Stimulated activated memory B cell treated with anti-CD40 and anti-IgM and Interleukin-4, amounts not matched to agents 10 μg/mL and 1 μg/mL and 100 μg/mL, for 72 hours (primary cell): ENCODE measurements at regions not wholly inside any gene's neighbourhood (a gene's known extent, or its start where the extent isn't known, plus 50 kb on each side); places are given as distances from the start of the nearest gene placed in this dataset.

Source experiments
- ATAC-seq: fragments of 150-1000 bp; cut with Tn5 transposase; 2 replicates; pipeline ENCODE4 v1.10.0; 2021
- H3K27ac Mint-ChIP-seq: one replicate; pipeline ENCODE4 v1.8.0; 2022; ENCODE audit warnings: mild to moderate bottlenecking, mixed read lengths
- H3K27me3 Mint-ChIP-seq: one replicate; pipeline ENCODE4 v1.8.0; 2022; ENCODE audit warnings: mixed read lengths
- H3K36me3 Mint-ChIP-seq: one replicate; pipeline ENCODE4 v1.8.0; 2022; ENCODE audit warnings: mixed read lengths
- H3K4me1 Mint-ChIP-seq: one replicate; pipeline ENCODE4 v1.8.0; 2022; ENCODE audit warnings: mixed read lengths
- H3K4me3 Mint-ChIP-seq: one replicate; pipeline ENCODE4 v1.8.0; 2022; ENCODE audit warnings: mild to moderate bottlenecking, moderate library complexity, mixed read lengths
- H3K9me3 Mint-ChIP-seq: one replicate; pipeline ENCODE4 v1.8.0; 2022; ENCODE audit warnings: mixed read lengths

DNA sequence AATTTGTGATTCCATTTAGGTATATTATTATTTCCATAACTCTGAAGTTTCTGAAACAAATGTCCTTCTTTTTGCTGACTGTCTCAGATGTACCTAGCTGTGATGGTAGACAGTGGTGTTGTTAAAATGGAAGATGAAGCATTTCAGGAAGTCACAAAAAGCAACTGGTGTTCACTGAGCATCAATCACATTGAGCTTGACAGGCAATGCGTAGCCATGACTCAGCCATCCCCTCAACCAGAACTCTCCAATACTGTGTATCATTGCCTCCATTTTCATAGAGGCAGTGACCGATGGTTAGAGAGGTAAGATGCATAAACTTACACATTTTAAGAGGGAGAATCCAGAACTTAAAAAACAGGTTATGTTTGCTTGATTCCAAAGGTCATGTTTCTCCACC is 434.0 kb downstream of the INHBA start:
- Mint-ChIP-seq H3K27me3 (peaks cover 11% of the 10 kb centered on the region), H3K27ac (no peak overlapping the region), H3K9me3 (peaks cover 3% of the 10 kb centered on the region), H3K4me3 (no peak overlapping the region), H3K36me3 (no peaks in the 10 kb centered on the region), H3K4me1 (no peaks in the 10 kb centered on the region)
- no peak for ATAC-seq

DNA sequence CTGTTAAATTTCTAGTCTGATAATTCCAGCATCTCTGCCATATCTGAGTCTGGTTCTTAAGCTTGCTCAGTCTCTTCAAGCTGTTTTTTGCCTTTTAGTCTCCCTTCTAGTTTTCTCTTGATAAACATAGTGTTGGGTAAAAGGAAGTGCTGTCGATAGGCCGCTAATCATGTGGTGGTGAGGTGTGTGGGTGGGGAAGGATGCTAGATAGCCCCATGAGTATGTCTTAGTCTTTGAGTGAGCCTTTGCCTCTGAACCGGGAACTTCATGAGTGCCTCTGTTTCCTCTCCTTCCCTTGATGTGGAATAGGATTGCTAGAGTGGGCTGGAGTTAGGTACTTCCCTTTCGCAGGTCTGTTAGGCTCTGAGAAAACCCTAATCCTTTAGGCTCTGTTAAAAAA is 441.8 kb downstream of the INHBA start:
- Mint-ChIP-seq H3K9me3 (peaks cover 3% of the 10 kb centered on the region), H3K4me1 (no peaks in the 10 kb centered on the region), H3K4me3 (no peak overlapping the region), H3K36me3 (no peaks in the 10 kb centered on the region), H3K27ac (no peak overlapping the region), H3K27me3 (peaks cover 11% of the 10 kb centered on the region)
- ATAC-seq, result no peak

- Mint-ChIP-seq H3K4me3 (no peak overlapping the region), H3K4me1 (no peaks in the 10 kb centered on the region), H3K36me3 (no peaks in the 10 kb centered on the region), H3K27ac (no peak overlapping the region), H3K9me3 (peaks cover 3% of the 10 kb centered on the region), H3K27me3 (peaks cover 11% of the 10 kb centered on the region)
- no peak for ATAC-seq
Measured at GRCh38 chr7:41257660-41258059, 445.2 kb downstream of the INHBA start.

DNA sequence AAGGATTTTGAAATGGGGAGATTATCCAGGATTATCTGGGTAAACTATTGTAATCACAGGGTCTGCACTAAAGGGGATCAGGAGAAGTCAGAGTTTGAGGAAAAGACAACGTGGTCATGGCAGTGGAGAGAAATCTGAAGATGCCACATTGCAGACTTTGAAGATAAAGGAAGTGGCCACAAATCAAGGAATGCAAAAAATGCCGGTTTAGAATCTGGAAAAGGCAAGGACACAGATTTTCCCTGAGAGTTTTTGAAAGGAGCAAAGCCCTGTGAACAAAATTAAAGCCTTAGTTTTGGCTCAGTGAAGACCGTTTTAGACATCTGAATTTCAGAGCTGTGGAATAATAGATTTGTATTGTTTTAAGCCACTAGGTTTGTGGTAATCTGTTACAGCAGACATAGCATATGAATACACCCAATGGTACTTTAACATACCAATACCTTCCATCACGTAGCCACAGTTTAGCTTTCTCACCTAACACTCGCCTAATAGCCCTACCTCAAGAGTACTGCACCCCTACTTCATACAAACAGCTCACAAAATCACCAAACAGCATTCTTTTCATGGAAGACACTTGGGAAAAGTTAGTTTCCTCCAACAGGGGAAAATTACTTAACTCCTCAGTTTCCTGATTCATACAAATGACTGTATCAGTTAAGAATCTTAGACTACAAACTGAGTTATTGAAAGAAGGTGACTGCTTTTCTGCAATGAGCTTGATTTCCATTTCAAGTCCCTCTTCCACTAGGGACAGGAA is 446.5 kb downstream of the INHBA start:
- peaks cover 11% of the 10 kb centered on the region for H3K27me3 Mint-ChIP-seq
- H3K36me3 Mint-ChIP-seq, result no peaks in the 10 kb centered on the region

GRCh38 chr7:41255716-41256115 is 447.2 kb downstream of the INHBA start:
- Mint-ChIP-seq H3K4me1 (no peaks in the 10 kb centered on the region), H3K9me3 (peaks cover 3% of the 10 kb centered on the region), H3K27me3 (peaks cover 8% of the 10 kb centered on the region), H3K27ac (no peak overlapping the region), H3K4me3 (no peak overlapping the region), H3K36me3 (no peaks in the 10 kb centered on the region)
- no peak for ATAC-seq

More for the DNA sequence above, 446.5 kb downstream of the INHBA start:
- Mint-ChIP-seq H3K27ac (no peak overlapping the region), H3K4me1 (no peaks in the 10 kb centered on the region), H3K9me3 (peaks cover 3% of the 10 kb centered on the region), H3K4me3 (no peak overlapping the region)
- ATAC-seq, result no peak

DNA sequence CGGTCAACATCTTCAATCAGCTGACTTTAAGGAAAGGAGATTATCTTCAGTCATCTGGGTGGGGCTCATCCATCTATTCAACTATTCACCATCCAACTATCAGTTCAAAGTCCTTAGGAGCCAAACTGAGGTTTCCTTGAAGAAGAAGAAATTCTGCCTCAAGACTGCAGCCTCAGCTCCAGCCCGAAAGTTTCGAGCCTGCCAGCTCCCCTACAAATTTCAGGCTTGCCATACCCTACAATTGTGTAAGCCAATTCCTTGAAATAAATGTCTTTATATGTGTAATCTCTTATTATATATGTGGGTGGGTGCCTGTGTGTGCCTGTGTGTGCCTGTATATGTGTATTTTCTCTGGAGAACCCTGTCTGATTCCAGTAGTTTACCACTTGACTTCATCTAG is 447.8 kb downstream of the INHBA start:
- no peak overlapping the region for H3K27ac Mint-ChIP-seq
- peaks cover 2% of the 10 kb centered on the region for H3K27me3 Mint-ChIP-seq
- H3K4me3 Mint-ChIP-seq, result no peak overlapping the region
- peaks cover 3% of the 10 kb centered on the region for H3K9me3 Mint-ChIP-seq
- no peaks in the 10 kb centered on the region for H3K36me3 Mint-ChIP-seq
- ATAC-seq, result no peak
- no peaks in the 10 kb centered on the region for H3K4me1 Mint-ChIP-seq

DNA sequence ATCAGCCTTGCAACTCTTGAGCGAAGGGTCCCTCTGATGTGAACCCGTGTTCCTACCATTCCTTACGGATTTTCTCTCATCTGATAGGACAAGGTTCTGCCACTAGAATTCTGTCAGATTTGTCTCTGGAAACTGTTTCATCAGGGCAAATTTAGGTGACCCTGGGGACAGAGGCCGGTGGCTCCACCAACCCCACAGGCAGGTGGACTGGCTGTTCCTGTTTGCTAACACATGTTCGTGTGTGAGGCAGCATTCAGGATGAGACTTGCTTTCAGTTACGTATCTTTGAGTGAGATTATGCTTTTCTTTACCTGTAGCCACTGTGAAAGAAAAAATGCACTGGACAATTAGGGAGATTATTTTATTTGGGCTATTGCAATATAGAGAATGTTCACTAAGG is 449.9 kb downstream of the INHBA start:
- no peaks in the 10 kb centered on the region for H3K9me3 Mint-ChIP-seq
- no peaks in the 10 kb centered on the region for H3K4me1 Mint-ChIP-seq
- H3K4me3 Mint-ChIP-seq, result no peak overlapping the region
- ATAC-seq, result no peak
- H3K36me3 Mint-ChIP-seq, result no peaks in the 10 kb centered on the region
- no peak overlapping the region for H3K27ac Mint-ChIP-seq
- no peaks in the 10 kb centered on the region for H3K27me3 Mint-ChIP-seq

DNA sequence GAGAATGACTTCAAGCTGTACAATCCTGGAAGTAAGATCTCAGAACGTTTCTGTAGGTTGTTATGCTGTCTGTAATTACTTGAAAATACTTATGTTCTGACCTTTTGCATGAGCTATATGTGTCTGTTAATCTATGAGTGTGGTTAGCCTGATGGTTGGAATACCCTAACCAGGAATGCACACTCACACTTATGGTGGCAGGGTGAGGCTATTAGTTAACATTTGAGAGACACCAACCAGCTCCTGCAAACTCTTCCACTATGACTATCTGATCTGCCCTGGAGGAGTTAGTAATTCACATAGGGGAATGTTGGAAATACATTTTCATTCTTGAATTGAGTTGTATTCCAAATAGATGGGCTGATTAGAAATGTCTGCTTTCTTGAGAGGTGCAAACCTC is 450.3 kb downstream of the INHBA start:
- Mint-ChIP-seq H3K27me3 (no peaks in the 10 kb centered on the region), H3K9me3 (no peaks in the 10 kb centered on the region), H3K27ac (no peak overlapping the region), H3K4me1 (no peaks in the 10 kb centered on the region), H3K4me3 (no peak overlapping the region), H3K36me3 (no peaks in the 10 kb centered on the region)
- ATAC-seq, result no peak

GRCh38 chr7:41247143-41247865 is 455.6 kb downstream of the INHBA start:
- H3K4me1 Mint-ChIP-seq, result no peaks in the 10 kb centered on the region
- no peaks in the 10 kb centered on the region for H3K9me3 Mint-ChIP-seq
- H3K27ac Mint-ChIP-seq, result no peak overlapping the region

GRCh38 chr7:41245916-41246315 is 457.0 kb downstream of the INHBA start:
- no peak for ATAC-seq
- no peak overlapping the region for H3K4me3 Mint-ChIP-seq
- no peaks in the 10 kb centered on the region for H3K9me3 Mint-ChIP-seq
- no peaks in the 10 kb centered on the region for H3K36me3 Mint-ChIP-seq
- H3K4me1 Mint-ChIP-seq, result no peaks in the 10 kb centered on the region
- no peaks in the 10 kb centered on the region for H3K27me3 Mint-ChIP-seq
- no peak overlapping the region for H3K27ac Mint-ChIP-seq

More at GRCh38 chr7:41247143-41247865, 455.6 kb downstream of the INHBA start:
- Mint-ChIP-seq H3K4me3 (no peak overlapping the region), H3K27me3 (no peaks in the 10 kb centered on the region), H3K36me3 (no peaks in the 10 kb centered on the region)
- ATAC-seq, result no peak

DNA sequence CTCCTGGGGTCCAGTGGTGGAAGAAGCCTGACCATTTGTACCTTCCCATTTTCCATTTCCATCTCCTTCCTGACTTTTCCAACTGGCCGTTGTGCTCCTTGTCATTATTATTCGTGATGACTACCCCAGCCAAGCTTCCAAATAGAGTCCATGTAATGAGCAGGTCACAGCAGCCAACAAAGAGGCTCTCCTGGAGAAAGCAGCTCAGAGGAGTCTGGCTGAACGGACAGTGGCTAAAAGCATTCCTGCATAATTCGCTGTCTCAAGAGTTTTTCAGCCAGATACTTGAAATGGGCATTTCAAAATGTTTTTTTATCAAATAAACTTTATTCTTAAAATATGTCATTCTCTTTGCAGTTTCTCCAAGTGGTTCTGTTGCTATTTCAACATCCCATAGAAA is 458.6 kb downstream of the INHBA start:
- Mint-ChIP-seq H3K4me3 (no peak overlapping the region), H3K36me3 (no peaks in the 10 kb centered on the region)
- ATAC-seq, result no peak

GRCh38 chr7:41241641-41242040 is 461.2 kb downstream of the INHBA start:
- H3K27ac Mint-ChIP-seq, result no peak overlapping the region
- ATAC-seq, result no peak
- H3K27me3 Mint-ChIP-seq, result no peaks in the 10 kb centered on the region
- H3K4me1 Mint-ChIP-seq, result no peaks in the 10 kb centered on the region
- H3K9me3 Mint-ChIP-seq, result no peaks in the 10 kb centered on the region
- H3K36me3 Mint-ChIP-seq, result no peaks in the 10 kb centered on the region
- H3K4me3 Mint-ChIP-seq, result no peak overlapping the region

More for the DNA sequence above, 458.6 kb downstream of the INHBA start:
- no peaks in the 10 kb centered on the region for H3K4me1 Mint-ChIP-seq
- no peak overlapping the region for H3K27ac Mint-ChIP-seq
- H3K9me3 Mint-ChIP-seq, result no peaks in the 10 kb centered on the region
- no peaks in the 10 kb centered on the region for H3K27me3 Mint-ChIP-seq

- Mint-ChIP-seq H3K4me1 (no peaks in the 10 kb centered on the region), H3K27me3 (no peaks in the 10 kb centered on the region), H3K36me3 (no peaks in the 10 kb centered on the region), H3K9me3 (no peaks in the 10 kb centered on the region), H3K27ac (no peak overlapping the region), H3K4me3 (no peak overlapping the region)
- no peak for ATAC-seq
Measured at GRCh38 chr7:41239596-41239995, 463.3 kb downstream of the INHBA start.

DNA sequence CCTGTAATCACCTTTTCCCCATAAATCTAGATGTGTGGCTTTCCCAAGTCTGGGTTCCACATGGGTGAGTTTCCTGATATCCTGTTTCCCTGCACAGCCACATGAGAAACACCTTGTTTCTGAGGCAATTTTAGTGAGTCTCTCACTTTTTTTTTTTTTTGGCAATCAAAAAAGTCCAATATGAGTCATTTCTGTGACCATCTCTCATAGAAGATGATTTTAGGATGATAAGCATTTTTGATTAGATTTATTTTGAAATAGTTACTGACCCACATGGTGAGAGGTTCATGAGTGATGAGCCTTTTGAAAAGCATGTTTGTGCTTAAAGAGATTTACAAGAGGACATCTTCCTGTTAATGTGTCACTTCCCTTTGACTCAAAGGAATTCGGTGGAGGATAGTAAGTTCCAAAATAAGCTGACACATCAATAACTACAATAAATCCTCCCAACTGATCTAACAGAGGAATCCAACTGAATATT is 464.0 kb downstream of the INHBA start:
- H3K9me3 Mint-ChIP-seq, result no peaks in the 10 kb centered on the region
- H3K27me3 Mint-ChIP-seq, result no peaks in the 10 kb centered on the region
- H3K4me1 Mint-ChIP-seq, result no peaks in the 10 kb centered on the region
- no peak overlapping the region for H3K4me3 Mint-ChIP-seq
- H3K27ac Mint-ChIP-seq, result no peak overlapping the region
- ATAC-seq, result no peak
- no peaks in the 10 kb centered on the region for H3K36me3 Mint-ChIP-seq

GRCh38 chr7:41237956-41238355 is 464.9 kb downstream of the INHBA start:
- H3K36me3 Mint-ChIP-seq, result no peaks in the 10 kb centered on the region
- no peaks in the 10 kb centered on the region for H3K27me3 Mint-ChIP-seq
- no peak overlapping the region for H3K27ac Mint-ChIP-seq
- no peak overlapping the region for H3K4me3 Mint-ChIP-seq
- no peaks in the 10 kb centered on the region for H3K4me1 Mint-ChIP-seq
- no peak for ATAC-seq
- H3K9me3 Mint-ChIP-seq, result no peaks in the 10 kb centered on the region

DNA sequence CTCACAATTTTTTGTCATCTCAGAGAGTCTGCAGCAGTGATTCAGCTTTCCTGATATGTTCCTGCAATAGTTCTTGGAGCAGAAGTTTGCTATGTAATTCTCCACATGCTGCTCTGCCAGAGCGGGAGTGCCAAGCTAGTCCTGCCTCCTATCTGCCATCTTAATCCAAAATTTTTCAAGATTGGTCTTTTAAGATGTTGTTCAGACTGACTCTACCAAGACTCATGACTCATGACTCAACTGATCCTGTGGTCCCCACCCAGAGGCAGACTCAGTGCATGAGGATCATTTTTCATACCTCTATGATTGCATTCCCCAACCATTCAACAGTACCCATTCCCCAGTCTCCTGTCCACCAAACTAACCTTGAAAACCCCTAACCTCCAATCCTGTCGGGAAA is 470.8 kb downstream of the INHBA start:
- Mint-ChIP-seq H3K27me3 (no peaks in the 10 kb centered on the region), H3K36me3 (peaks cover 10% of the 10 kb centered on the region), H3K9me3 (peaks cover 12% of the 10 kb centered on the region), H3K4me3 (no peak overlapping the region), H3K4me1 (no peaks in the 10 kb centered on the region), H3K27ac (no peak overlapping the region)
- no peak for ATAC-seq
